ENCODE measurements at regions not wholly inside any gene's neighbourhood (a gene's known extent, or its start where the extent isn't known, plus 50 kb on each side); places are given as distances from the start of the nearest gene placed in this dataset.

- no peaks in the 10 kb centered on the region for H3K79me2 ChIP-seq (ENCODE audit: control insufficient read depth, insufficient read depth, low read length)
- no peak overlapping the region for H3K4me3 ChIP-seq (ENCODE audit: control insufficient read depth in 2 of 3, extremely low read depth in 1 of 3, insufficient read depth in 2 of 3, low read depth in 1 of 3, low read length in 3 of 3)
- H2AFZ ChIP-seq (ENCODE audit: control insufficient read depth, low read length) = no peak overlapping the region
- FAIRE-seq (no peak), DNase-seq (ENCODE audit: low read depth, low spot score) (no peak)
- TF ChIP-seq CTCF (optimal IDR thresholded peaks at IDR 0.05 in 1 of 3, IDR thresholded peaks at IDR 0.05 in 1 of 3, conservative IDR thresholded peaks at IDR 0.05 in 1 of 3; ENCODE audit: extremely low read depth in 1 of 3, insufficient read depth in 2 of 3, low read length in 3 of 3) = no peak
- no peak for TF ChIP-seq EZH2 (IDR thresholded peaks at IDR 0.05; ENCODE audit: low read length)
- H4K20me1 ChIP-seq (ENCODE audit: control insufficient read depth, extremely low read depth, insufficient read depth, low read length) = no peaks in the 10 kb centered on the region
- H3K9me1 ChIP-seq (ENCODE audit: control insufficient read depth, extremely low read depth, insufficient read depth, low read length) = peaks cover 3% of the 10 kb centered on the region
- dilution Hi-C loops (cut with MboI; ENCODE audit: extremely low pct_ligation_motif_present, low sequenced_read_pairs) = no loop called here
- no peaks in the 10 kb centered on the region for H3K36me3 ChIP-seq (ENCODE audit: control insufficient read depth in 2 of 2, extremely low read depth in 1 of 2, insufficient read depth in 2 of 2, low read length in 2 of 2)
- no peak overlapping the region for H3K27ac ChIP-seq (ENCODE audit: control insufficient read depth, insufficient read depth, low read length)
- no peaks in the 10 kb centered on the region for H3K27me3 ChIP-seq (ENCODE audit: control insufficient read depth, extremely low read depth, insufficient read depth, low read length)
- no peaks in the 10 kb centered on the region for H3K9me3 ChIP-seq (ENCODE audit: control insufficient read depth, low read depth, low read length)
- H3K9ac ChIP-seq (ENCODE audit: control insufficient read depth, extremely low read depth, insufficient read depth, low read length) = no peak overlapping the region
- no peak overlapping the region for H3K4me2 ChIP-seq (ENCODE audit: control insufficient read depth, extremely low read depth, insufficient read depth, low read depth, low read length)
- H3K4me1 ChIP-seq (ENCODE audit: control insufficient read depth, extremely low read depth, insufficient read depth, low read length) = peaks cover 12% of the 10 kb centered on the region
Measured at GRCh38 chr2:160660741-160661140, 167.1 kb upstream of the RBMS1 start.

GRCh38 chr2:160664603-160665140 lies 171.1 kb upstream of the RBMS1 start:
- Histone ChIP-seq H3K27me3 (ENCODE audit: control insufficient read depth, extremely low read depth, insufficient read depth, low read length) (no peaks in the 10 kb centered on the region), H3K4me3 (ENCODE audit: control insufficient read depth in 2 of 3, extremely low read depth in 1 of 3, insufficient read depth in 2 of 3, low read depth in 1 of 3, low read length in 3 of 3) (no peak overlapping the region), H4K20me1 (ENCODE audit: control insufficient read depth, extremely low read depth, insufficient read depth, low read length) (no peaks in the 10 kb centered on the region), H3K9me3 (ENCODE audit: control insufficient read depth, low read depth, low read length) (no peaks in the 10 kb centered on the region), H2AFZ (ENCODE audit: control insufficient read depth, low read length) (peak overlapping the region; percentile 4), H3K27ac (ENCODE audit: control insufficient read depth, insufficient read depth, low read length) (no peak overlapping the region), H3K9me1 (ENCODE audit: control insufficient read depth, extremely low read depth, insufficient read depth, low read length) (peaks cover 3% of the 10 kb centered on the region), H3K36me3 (ENCODE audit: control insufficient read depth in 2 of 2, extremely low read depth in 1 of 2, insufficient read depth in 2 of 2, low read length in 2 of 2) (no peaks in the 10 kb centered on the region), H3K4me2 (ENCODE audit: control insufficient read depth, extremely low read depth, insufficient read depth, low read depth, low read length) (no peak overlapping the region), H3K79me2 (ENCODE audit: control insufficient read depth, insufficient read depth, low read length) (no peaks in the 10 kb centered on the region), H3K4me1 (ENCODE audit: control insufficient read depth, extremely low read depth, insufficient read depth, low read length) (peaks cover 24% of the 10 kb centered on the region), H3K9ac (ENCODE audit: control insufficient read depth, extremely low read depth, insufficient read depth, low read length) (no peak overlapping the region)
- dilution Hi-C loops (cut with MboI; ENCODE audit: extremely low pct_ligation_motif_present, low sequenced_read_pairs) = no loop called here
- TF ChIP-seq CTCF (optimal IDR thresholded peaks at IDR 0.05 in 1 of 3, IDR thresholded peaks at IDR 0.05 in 1 of 3, conservative IDR thresholded peaks at IDR 0.05 in 1 of 3; ENCODE audit: extremely low read depth in 1 of 3, insufficient read depth in 2 of 3, low read length in 3 of 3) (no peak), EZH2 (IDR thresholded peaks at IDR 0.05; ENCODE audit: low read length) (no peak)
- DNase-seq (ENCODE audit: low read depth, low spot score) (no peak), FAIRE-seq (peak; percentile 93)

All from keratinocyte (primary cell).